ENCODE measurements at regions not wholly inside any gene's neighbourhood (a gene's known extent, or its start where the extent isn't known, plus 50 kb on each side); places are given as distances from the start of the nearest gene placed in this dataset.
A peak's percentile ranks its signal among the peaks of the same experiment; 100 is the strongest.

DNA sequence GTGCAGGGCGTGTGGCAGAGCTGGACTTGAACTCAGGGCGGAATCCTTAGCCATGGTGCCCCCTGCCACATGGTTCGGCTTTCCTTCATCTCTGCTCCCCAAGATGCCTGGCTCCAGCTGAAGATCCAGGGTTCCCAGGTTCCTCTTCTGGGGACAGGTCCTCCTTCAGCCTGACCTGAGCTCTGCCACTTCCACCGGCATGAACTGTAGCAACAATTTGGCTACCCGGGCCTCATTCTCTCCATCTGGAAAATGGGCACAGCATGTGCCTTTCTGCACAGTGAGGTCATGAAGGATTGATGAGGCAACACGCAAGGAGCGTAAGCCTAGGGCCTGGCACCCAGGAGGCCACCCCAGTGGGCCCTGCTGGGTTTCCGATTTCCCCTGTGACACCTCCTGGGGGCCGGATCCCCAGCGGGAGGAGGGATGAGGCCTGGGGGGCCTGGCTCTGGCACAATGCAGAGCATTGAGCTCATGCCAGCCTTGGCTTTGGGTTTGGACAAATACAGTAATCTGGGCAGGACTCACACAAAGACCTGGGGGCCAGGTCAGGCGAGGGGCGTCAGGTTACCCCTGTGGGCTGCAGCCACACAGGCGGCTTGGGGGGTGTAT, 74.0 kb downstream of the CEBPB start:
- ATAC-seq (ENCODE audit: insufficient number of reproducible peaks, low FRiP score, low read depth) (no peak), DNase-seq (ENCODE audit: low spot score) (no peak)
- TF ChIP-seq CTCF (IDR thresholded peaks at IDR 0.05), result no peak
- H3K4me1 ChIP-seq (ENCODE audit: control insufficient read depth in 1 of 2, low read depth in 2 of 2), result peaks cover 0 to 7% of the 10 kb centered on the region in 2 donors
- no peaks in the 10 kb centered on the region for H3K27me3 ChIP-seq (replicated peaks; ENCODE audit: insufficient read depth)
- H3K9me3 ChIP-seq, result no peaks in the 10 kb centered on the region
- H3K27ac ChIP-seq, result no peak overlapping the region
- H3K36me3 ChIP-seq, result no peaks in the 10 kb centered on the region
- H3K4me3 ChIP-seq, result no peak overlapping the region

DNA sequence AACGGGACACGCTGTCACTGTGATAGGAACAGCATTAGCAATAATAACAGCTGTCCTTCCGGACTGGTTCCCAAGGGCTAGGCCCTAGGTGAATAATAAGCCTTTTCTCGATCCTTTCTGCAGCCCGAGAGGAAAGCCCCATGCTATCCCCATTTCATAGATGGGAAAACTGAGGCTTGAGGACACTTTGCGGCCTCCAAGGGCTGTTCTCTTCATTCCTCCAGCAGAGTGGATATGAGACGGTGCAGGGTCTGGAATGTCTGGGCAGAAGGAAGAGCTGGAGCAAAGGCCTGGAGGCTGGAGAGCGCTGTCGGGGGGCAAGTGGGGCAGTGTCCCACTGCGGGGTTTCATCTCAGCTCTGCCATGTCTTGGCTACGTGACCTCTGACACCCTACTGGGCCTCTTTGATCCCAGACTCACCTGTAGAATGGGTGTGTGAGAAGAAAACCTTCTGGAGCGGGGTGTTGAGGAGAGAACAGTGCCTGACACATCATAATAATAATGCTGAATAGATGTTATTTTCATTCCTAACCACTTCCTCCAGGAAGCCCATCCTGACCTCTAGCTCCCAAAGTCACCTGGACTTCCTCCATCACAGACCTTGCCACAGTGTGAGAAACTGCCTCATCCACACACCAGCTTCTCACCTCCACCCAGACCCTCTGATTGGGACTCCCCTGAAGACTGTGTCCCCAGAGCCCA, 74.8 kb downstream of the CEBPB start:
- Histone ChIP-seq H3K36me3 (no peaks in the 10 kb centered on the region), H3K27me3 (replicated peaks; ENCODE audit: insufficient read depth) (no peaks in the 10 kb centered on the region), H3K27ac (no peak overlapping the region), H3K4me1 (ENCODE audit: control insufficient read depth in 1 of 2, low read depth in 2 of 2) (no peaks in the 10 kb centered on the region), H3K9me3 (no peaks in the 10 kb centered on the region), H3K4me3 (no peak overlapping the region)
- ATAC-seq (ENCODE audit: insufficient number of reproducible peaks, low FRiP score, low read depth) (no peak), DNase-seq (ENCODE audit: low spot score) (no peak)
- no peak for TF ChIP-seq CTCF (IDR thresholded peaks at IDR 0.05)

DNA sequence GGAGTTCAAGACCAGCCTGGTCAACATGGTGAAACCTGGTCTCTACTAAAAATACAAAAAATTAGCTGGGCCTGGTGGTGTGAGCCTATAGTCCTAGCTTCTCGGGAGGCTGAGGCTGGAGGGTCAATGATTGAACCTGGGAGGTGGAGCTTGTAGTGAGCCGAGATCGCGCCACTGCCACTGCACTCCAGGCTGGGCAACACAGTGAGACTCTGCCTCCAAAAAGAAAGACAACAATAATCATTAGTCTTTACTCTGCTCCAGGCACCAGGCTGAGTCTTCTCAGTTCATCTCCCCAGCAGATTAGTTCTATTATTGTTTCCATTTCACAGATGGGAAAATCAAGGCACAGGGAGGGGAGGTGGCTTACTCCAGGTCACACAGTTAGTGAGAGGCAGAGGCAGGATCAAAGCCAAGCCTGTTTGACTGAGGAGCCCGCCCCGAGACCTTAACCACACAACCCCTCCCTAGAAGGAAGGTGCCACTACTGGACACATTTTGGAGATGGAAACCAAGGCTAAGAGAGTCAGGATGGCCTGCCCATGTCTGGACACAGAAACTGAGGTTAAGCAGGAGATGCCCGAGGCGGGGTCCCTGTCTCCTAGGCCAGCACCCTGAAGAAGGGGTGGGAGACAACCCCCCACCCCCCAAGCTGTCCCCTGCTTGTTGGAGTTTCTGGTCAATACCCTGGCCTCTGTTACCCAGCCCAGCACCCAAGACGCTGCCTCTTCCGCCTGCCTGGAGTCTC, 75.8 kb downstream of the CEBPB start:
- Histone ChIP-seq H3K27ac (no peak overlapping the region), H3K4me3 (no peak overlapping the region)
- ATAC-seq (ENCODE audit: insufficient number of reproducible peaks, low FRiP score, low read depth), result no peak

GRCh38 chr20:50267041-50267865, 76.6 kb downstream of the CEBPB start:
- no peaks in the 10 kb centered on the region for H3K27me3 ChIP-seq (replicated peaks; ENCODE audit: insufficient read depth)
- no peaks in the 10 kb centered on the region for H3K9me3 ChIP-seq
- H3K4me3 ChIP-seq, result peak overlapping the region; percentile 7
- ATAC-seq (ENCODE audit: insufficient number of reproducible peaks, low FRiP score, low read depth) (no peak), DNase-seq (ENCODE audit: low spot score) (no peak)
- no peaks in the 10 kb centered on the region for H3K4me1 ChIP-seq (ENCODE audit: control insufficient read depth in 1 of 2, low read depth in 2 of 2)
- no peaks in the 10 kb centered on the region for H3K36me3 ChIP-seq
- no peak for TF ChIP-seq CTCF (IDR thresholded peaks at IDR 0.05)
- no peak overlapping the region for H3K27ac ChIP-seq

More for the DNA sequence above, 75.8 kb downstream of the CEBPB start:
- H3K27me3 ChIP-seq (replicated peaks; ENCODE audit: insufficient read depth), result no peaks in the 10 kb centered on the region
- no peaks in the 10 kb centered on the region for H3K4me1 ChIP-seq (ENCODE audit: control insufficient read depth in 1 of 2, low read depth in 2 of 2)
- no peaks in the 10 kb centered on the region for H3K36me3 ChIP-seq
- no peaks in the 10 kb centered on the region for H3K9me3 ChIP-seq
- no peak for DNase-seq (ENCODE audit: low spot score)
- TF ChIP-seq CTCF (IDR thresholded peaks at IDR 0.05), result no peak

DNA sequence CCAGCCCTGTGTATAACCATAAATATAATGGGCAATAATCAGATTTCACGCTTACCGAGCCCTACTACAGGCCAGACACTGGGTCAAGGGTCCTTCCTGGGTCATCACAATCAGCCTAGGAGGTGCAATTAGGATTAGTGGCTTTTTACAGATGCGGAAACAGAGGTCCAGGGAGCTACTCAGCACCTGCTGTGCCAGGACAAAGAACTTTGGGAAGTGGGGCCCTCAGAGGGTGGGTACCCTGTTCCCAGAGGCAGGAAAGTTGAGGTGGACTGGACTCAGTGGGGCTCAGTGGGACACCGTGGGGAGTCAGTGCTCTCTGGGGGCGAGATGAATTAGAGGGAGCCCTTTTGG, 77.2 kb downstream of the CEBPB start:
- no peak for TF ChIP-seq CTCF (IDR thresholded peaks at IDR 0.05)
- ATAC-seq (ENCODE audit: insufficient number of reproducible peaks, low FRiP score, low read depth), result no peak
- H3K36me3 ChIP-seq, result no peaks in the 10 kb centered on the region
- H3K9me3 ChIP-seq, result no peaks in the 10 kb centered on the region
- no peak overlapping the region for H3K27ac ChIP-seq
- peak overlapping the region; percentile 7 for H3K4me3 ChIP-seq
- no peak for DNase-seq (ENCODE audit: low spot score)
- H3K27me3 ChIP-seq (replicated peaks; ENCODE audit: insufficient read depth), result no peaks in the 10 kb centered on the region
- H3K4me1 ChIP-seq (ENCODE audit: control insufficient read depth in 1 of 2, low read depth in 2 of 2), result no peaks in the 10 kb centered on the region
